GM21529 (cell line): ENCODE measurements at regions not wholly inside any gene's neighbourhood (a gene's known extent, or its start where the extent isn't known, plus 50 kb on each side); places are given as distances from the start of the nearest gene placed in this dataset.

Experiments
- ATAC-seq: cut with Tn5 transposase; IDR thresholded peaks from one replicate; pipeline ENCODE4 v1.9.1; 2021; ENCODE audit not compliant: unreplicated experiment

- no peak for ATAC-seq
These were observed 72.6 kb upstream of the PPARA start for GRCh38 chr22:46077669-46078099.

GRCh38 chr22:46078241-46079092 is 71.9 kb upstream of the PPARA start:
- ATAC-seq = no peak

GRCh38 chr22:46079093-46079860 is 71.0 kb upstream of the PPARA start:
- ATAC-seq = no peak

GRCh38 chr22:46079861-46080821 is 70.2 kb upstream of the PPARA start:
- ATAC-seq = no peak

- no peak for ATAC-seq
These were observed 69.1 kb upstream of the PPARA start for GRCh38 chr22:46081036-46081830.

GRCh38 chr22:46081831-46082210 is 68.5 kb upstream of the PPARA start:
- no peak for ATAC-seq

GRCh38 chr22:46082633-46083032 is 67.7 kb upstream of the PPARA start:
- ATAC-seq = no peak

GRCh38 chr22:46083383-46084350 is 66.7 kb upstream of the PPARA start:
- no peak for ATAC-seq

GRCh38 chr22:46084376-46084775 is 66.0 kb upstream of the PPARA start:
- ATAC-seq = no peak

- ATAC-seq = no peak
These were observed 65.1 kb upstream of the PPARA start for GRCh38 chr22:46084943-46085827.

GRCh38 chr22:46085828-46086576 is 64.3 kb upstream of the PPARA start:
- ATAC-seq = no peak

GRCh38 chr22:46086577-46087335 is 63.6 kb upstream of the PPARA start:
- ATAC-seq = no peak

- no peak for ATAC-seq
These were observed 63.0 kb upstream of the PPARA start for GRCh38 chr22:46087336-46087690.

GRCh38 chr22:46087816-46088277 is 62.5 kb upstream of the PPARA start:
- ATAC-seq = no peak

GRCh38 chr22:46088541-46089311 is 61.6 kb upstream of the PPARA start:
- ATAC-seq = no peak
